Myocyte (in vitro differentiated cells): ENCODE measurements at regions not wholly inside any gene's neighbourhood (a gene's known extent, or its start where the extent isn't known, plus 50 kb on each side); places are given as distances from the start of the nearest gene placed in this dataset.

Source experiments
- DNase-seq: peaks from one replicate; pipeline ENCODE4 v3.0.0-alpha.2; 2012; ENCODE audit warnings: low read depth

DNA sequence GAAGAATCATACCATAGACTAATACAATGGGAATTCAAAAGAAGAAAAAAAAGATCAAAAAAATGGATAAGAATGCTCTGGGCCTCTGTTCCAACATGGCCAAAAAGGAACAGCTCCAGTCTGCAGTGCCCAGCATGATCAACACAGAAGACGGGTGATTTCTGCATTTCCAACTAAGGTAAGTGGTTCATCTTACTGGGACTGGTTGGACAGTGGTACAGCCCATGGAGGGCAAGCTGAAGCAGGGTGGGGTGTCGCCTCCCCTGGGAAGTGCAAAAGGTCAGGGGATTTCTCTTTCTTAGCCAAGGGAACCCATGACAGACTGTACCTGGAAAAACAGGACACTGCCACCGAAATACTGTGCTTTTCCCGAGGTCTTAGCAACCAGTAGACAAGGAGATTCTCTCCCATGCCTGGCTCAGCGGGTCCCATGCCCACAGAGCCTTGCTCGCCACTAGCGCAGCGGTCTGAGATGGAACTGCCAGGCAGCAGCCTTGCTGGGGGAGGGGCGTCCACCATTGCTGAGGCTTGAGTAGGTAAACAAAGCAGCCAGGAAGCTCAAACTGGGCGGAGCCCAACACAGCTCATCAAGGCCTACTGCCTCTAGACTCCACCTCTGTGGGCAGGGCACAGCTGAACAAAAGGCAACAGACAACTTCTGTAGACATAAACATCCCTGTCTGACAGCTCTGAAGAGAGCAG lies 428.4 kb downstream of the MN1 start:
- no peak for DNase-seq

GRCh38 chr22:27377501-27378295 lies 423.9 kb downstream of the MN1 start:
- peak; percentile 85 for DNase-seq

DNA sequence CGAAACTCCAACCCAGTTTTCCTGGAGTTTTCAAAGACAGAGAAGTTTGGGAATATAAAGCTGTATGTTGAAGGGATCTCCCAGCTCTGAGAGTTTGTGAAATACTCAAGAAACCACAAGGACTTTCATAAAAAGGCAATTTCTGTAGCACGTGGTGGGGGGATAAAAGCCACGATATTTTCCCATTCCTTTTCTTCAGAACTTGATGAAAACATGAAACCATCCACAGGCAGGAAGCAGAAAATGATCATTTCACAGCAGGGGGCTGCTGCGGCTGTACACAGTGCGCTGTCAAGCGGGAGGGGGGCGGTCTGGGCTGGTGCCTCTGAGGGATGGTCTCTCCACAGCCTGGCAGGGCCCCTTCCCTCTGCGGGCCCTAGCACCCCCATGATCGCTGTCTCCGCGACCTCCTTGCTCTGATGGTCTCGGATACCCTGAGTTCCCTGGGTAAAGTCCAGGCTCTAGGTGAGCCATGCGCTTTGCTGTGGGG lies 423.2 kb downstream of the MN1 start:
- DNase-seq, result no peak

DNA sequence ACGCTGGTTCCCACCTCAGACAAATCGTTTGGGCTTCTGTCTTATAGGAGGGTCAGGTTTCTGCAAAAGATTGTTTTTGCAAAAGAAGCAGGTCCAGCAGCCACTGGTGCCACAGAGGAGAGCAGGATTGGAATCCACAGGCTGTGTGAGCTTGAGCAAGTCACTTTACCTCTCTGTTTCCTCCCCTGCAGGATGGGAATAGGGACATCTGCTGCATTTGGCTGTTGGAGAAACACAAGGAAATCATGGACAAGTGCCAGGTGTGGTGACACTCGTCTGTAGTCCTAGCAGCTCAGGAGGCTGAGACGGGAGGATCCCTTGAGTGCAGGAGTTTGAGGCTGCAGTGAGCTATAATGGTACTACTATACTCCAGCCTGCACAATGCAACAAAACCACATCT lies 422.6 kb downstream of the MN1 start:
- DNase-seq, result no peak

GRCh38 chr22:27380855-27381254 lies 420.7 kb downstream of the MN1 start:
- no peak for DNase-seq

DNA sequence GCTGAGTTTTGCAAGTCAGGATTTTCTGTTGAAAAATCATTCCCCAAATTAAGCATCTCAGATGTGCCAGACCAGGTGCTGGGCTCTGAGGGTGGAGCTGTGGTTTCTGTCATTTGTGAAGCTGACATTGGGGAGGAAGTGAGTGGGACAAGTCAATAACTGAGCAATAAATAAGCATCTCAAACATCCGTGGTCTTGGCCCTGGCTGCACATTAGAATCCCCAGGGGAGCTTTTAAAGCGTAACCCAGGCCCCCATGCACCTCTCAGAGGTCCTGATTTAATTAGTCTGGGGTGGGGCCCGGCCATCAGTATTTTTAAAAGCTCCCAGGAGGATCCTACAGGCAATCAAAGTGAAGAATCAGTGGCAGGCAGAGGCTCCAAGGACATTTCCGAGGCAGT lies 420.0 kb downstream of the MN1 start:
- no peak for DNase-seq

GRCh38 chr22:27381960-27382742 lies 419.4 kb downstream of the MN1 start:
- no peak for DNase-seq

DNA sequence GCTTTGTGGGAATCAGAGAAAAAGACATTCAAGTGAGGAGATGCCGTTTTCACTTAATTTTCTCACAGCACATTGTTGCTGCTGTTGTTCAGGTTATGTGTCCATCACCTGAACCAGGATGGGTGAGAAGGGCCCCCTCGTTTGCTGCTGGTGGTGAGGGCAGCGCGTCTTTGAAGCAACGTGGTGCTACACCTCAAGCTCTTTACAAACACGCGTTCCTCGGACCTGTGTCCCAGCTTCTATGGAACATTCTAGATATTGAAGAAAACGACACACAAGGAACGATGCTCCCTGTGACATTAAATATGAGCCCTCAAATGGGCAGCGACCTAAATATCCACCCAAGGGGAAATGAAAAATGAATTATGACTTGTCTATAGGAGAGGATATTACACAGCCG lies 418.6 kb downstream of the MN1 start:
- no peak for DNase-seq

- no peak for DNase-seq
These were observed 417.7 kb downstream of the MN1 start for GRCh38 chr22:27383896-27384295.

GRCh38 chr22:27385261-27385998 lies 416.1 kb downstream of the MN1 start:
- no peak for DNase-seq

DNA sequence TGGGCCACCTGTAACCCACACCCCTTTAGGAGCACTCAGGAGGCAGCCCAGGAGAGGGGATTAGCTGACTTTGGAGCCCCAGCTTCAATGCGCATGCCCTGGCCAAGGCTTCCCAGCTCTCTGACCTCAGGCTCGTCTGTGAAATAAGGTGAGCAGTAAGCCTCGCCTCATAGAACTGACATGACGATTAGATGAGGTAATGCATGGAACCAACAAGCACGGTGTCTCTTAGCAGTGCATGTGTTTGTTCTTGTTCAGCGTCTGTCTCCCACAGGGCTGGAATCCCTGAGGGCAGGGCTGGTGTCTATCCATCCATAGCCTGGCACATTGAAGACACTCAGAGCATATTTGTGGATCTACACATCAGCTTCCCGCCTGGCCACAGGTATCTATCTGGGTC lies 415.4 kb downstream of the MN1 start:
- DNase-seq, result no peak

DNA sequence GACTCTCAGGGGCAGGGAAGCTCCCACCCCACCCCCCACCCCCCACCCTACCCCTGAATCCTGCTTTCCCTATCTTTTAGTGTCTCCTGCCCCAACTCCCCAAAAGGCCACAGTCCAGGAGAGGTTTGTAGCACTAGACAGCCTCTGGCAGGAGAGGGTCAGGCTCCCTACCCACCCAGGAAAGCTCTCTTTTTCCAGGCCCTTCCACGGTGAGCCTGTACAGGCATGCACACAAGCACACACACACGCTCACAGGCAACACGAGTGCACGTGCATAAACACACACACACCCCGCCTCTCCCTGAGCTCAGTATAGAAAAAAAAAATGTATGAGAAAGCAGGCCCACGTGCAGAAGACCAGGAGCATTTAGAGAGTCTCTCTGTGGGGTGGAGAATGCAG lies 414.0 kb downstream of the MN1 start:
- DNase-seq, result no peak

DNA sequence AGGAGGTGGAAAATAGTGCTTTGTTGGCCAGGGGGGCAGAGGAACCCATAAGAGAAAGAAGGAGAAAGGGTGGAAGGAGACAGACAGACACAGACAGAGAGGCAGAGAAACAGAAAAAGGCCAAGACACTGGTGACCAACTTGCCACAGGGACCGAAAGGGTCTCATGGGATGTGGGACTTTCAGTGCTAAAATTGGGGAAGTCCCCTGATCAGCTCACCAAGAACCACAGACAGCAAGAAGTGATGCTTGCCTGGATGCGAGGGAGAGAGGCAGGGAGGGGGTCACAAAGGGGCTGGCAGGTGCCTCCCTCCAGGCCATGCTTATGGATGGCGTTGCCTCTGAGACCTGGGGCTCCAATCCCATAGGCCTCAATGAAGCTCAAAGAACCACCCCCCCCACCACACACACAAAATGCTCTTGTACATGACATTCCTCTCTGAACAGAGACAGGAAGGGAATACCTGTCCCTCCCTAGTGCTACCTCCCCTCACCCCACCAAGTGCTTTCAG lies 413.4 kb downstream of the MN1 start:
- DNase-seq, result no peak

- no peak for DNase-seq
These were observed 411.9 kb downstream of the MN1 start for GRCh38 chr22:27389727-27390075.

GRCh38 chr22:27391092-27391770 lies 410.3 kb downstream of the MN1 start:
- no peak for DNase-seq

DNA sequence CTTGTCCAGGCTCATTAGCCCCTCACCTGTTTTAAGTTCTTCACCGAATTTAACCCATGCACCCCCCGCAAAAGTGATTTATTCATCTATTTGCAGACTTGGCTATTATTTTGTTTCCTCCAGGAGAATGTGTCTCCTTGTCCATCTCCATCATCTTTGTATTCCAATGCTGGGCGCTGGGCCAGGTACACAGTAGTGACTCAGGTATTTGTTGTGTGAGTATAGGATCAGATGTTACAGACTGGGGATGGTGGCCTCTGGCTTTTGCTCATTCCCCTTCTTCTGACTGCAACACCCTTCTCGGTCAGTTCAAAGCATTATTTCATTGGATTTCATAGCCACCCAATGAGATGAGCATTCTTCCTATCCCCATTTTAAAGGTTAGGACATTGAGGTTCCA lies 408.2 kb downstream of the MN1 start:
- DNase-seq, result no peak

- DNase-seq, result no peak
These were observed 406.7 kb downstream of the MN1 start for GRCh38 chr22:27394806-27395404.

GRCh38 chr22:27397036-27397953 lies 404.3 kb downstream of the MN1 start:
- DNase-seq, result no peak

DNA sequence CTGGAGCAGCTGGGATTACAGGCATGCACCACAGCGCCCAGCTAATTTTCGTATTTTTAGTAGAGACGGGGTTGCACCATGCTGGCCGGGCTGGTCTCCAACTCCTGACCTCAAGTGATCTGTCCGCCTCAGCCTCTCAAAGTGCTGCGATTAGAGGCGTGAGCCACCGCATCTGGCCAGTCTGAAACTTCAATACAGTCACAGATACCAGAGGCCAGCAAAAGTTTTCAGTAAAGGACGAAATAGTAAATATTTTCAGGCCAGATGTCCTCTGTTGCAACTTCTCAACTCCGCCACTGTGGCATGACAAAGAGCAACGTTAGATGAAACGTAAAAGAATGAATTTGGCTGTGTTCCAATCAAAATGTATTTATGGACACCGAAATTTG lies 403.6 kb downstream of the MN1 start:
- no peak for DNase-seq
